Mesothelial cell of epicardium (in vitro differentiated cells): ENCODE measurements at regions not wholly inside any gene's neighbourhood (a gene's known extent, or its start where the extent isn't known, plus 50 kb on each side); places are given as distances from the start of the nearest gene placed in this dataset.

Source experiments
- DNase-seq, 2 experiments: peaks; one replicate each; pipeline ENCODE4 v3.0.0; 2021; ENCODE audit warnings: low spot score in 2 of 2; ENCODE audit not compliant: unreplicated experiment in 2 of 2
- H3K27ac Mint-ChIP-seq: 2 replicates; pipeline ENCODE4 v1.8.0; 2021; ENCODE audit warnings: mixed read lengths
- H3K27me3 Mint-ChIP-seq: 2 replicates; pipeline ENCODE4 v1.8.0; 2021; ENCODE audit warnings: low read depth, mixed read lengths
- H3K36me3 Mint-ChIP-seq: 2 replicates; pipeline ENCODE4 v1.8.0; 2021; ENCODE audit warnings: mixed read lengths
- H3K4me1 Mint-ChIP-seq: 2 replicates; pipeline ENCODE4 v1.8.0; 2021; ENCODE audit warnings: mixed read lengths
- H3K4me3 Mint-ChIP-seq: 2 replicates; pipeline ENCODE4 v1.8.0; 2021; ENCODE audit warnings: mild to moderate bottlenecking, moderate library complexity, mixed read lengths
- H3K9me3 Mint-ChIP-seq: 2 replicates; pipeline ENCODE4 v1.8.0; 2021; ENCODE audit warnings: mixed read lengths
- TF ChIP-seq, protein P1 (sequence below): fragments of 200-600 bp; sonication (generic); IDR thresholded peaks from one replicate; pipeline ENCODE4 v1.5.0; 2021; ENCODE audit warnings: antibody characterized with exemption; ENCODE audit not compliant: unreplicated experiment

DNA sequence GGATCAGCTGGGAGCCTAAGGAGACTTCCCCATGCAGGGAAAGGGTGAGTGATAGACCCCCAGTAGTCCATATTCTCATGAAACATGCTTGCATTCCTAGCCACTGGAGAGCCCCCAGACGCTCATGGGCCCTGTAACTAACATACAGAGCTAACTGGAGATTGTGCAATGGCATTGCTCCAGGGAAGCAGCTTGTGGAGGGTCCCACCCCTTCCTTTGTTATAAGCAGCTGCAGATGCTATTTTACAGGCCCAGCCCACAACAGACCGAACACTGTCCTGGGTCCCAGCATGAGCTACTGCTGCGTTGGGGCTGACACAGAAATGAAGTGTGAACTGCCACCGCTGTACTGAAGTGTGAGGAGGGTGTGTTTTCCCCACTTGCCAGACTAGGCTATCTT, 1465.7 kb upstream of the DIAPH2 start:
- DNase-seq: no peak
- no peaks in the 10 kb centered on the region for H3K9me3 Mint-ChIP-seq
- H3K36me3 Mint-ChIP-seq: no peaks in the 10 kb centered on the region
- H3K4me3 Mint-ChIP-seq: no peak overlapping the region
- no peak overlapping the region for H3K27ac Mint-ChIP-seq
- H3K4me1 Mint-ChIP-seq: no peaks in the 10 kb centered on the region
- H3K27me3 Mint-ChIP-seq: no peaks in the 10 kb centered on the region
- TF ChIP-seq, protein P1, sequence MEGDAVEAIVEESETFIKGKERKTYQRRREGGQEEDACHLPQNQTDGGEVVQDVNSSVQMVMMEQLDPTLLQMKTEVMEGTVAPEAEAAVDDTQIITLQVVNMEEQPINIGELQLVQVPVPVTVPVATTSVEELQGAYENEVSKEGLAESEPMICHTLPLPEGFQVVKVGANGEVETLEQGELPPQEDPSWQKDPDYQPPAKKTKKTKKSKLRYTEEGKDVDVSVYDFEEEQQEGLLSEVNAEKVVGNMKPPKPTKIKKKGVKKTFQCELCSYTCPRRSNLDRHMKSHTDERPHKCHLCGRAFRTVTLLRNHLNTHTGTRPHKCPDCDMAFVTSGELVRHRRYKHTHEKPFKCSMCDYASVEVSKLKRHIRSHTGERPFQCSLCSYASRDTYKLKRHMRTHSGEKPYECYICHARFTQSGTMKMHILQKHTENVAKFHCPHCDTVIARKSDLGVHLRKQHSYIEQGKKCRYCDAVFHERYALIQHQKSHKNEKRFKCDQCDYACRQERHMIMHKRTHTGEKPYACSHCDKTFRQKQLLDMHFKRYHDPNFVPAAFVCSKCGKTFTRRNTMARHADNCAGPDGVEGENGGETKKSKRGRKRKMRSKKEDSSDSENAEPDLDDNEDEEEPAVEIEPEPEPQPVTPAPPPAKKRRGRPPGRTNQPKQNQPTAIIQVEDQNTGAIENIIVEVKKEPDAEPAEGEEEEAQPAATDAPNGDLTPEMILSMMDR: no peak

GRCh38 chrX:95248386-95248785, 1436.3 kb upstream of the DIAPH2 start:
- TF ChIP-seq, protein P1: no peak
- Mint-ChIP-seq H3K27me3 (no peaks in the 10 kb centered on the region), H3K27ac (no peak overlapping the region), H3K4me1 (no peaks in the 10 kb centered on the region), H3K4me3 (no peak overlapping the region), H3K36me3 (no peaks in the 10 kb centered on the region), H3K9me3 (peaks cover 20% of the 10 kb centered on the region)
- DNase-seq: no peak

DNA sequence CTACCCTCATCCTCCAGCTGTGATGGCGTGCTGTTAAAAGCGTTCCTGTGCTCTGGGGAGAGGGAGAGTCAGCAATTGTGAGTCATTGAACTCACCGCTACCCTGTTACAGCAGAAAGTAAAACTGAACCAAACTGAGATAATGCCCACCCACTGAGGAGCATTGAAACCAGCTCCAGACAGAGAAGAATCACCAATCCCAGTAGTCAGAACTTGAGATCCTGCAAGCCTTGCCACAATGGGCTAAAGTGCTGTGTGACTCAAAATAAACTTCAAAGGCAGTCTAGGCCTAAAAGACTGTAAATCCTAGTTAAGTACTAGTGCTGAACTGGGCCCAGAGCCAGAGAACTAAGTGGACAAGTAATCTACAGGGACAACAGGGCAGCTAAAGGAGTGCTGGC, 1394.2 kb upstream of the DIAPH2 start:
- Mint-ChIP-seq H3K27me3 (no peaks in the 10 kb centered on the region), H3K9me3 (peaks cover 19% of the 10 kb centered on the region), H3K4me1 (no peaks in the 10 kb centered on the region), H3K4me3 (no peak overlapping the region), H3K27ac (no peak overlapping the region), H3K36me3 (no peaks in the 10 kb centered on the region)
- TF ChIP-seq, protein P1: no peak
- no peak for DNase-seq

DNA sequence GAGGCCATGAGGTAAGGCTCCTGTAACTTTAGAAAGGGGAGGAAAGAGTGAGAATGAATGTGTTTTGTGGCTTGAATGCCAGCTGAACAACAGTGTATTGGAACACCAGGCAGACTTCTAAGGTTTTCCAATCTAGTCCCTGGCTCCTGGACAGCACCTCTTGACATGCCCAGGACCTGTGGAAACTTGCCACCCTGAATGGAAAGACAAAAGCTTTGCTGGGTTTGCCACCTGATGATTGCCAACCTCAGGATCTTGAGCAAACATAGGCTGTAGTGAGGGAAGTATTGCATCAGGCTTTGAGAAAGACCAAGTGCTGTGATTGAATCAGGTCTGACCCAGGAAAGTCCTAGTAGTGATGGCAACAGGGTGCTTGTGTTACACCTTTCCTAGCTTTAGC, 1393.1 kb upstream of the DIAPH2 start:
- no peaks in the 10 kb centered on the region for H3K27me3 Mint-ChIP-seq
- TF ChIP-seq, protein P1: no peak
- H3K9me3 Mint-ChIP-seq: peaks cover 27% of the 10 kb centered on the region
- H3K4me3 Mint-ChIP-seq: no peak overlapping the region
- H3K4me1 Mint-ChIP-seq: no peaks in the 10 kb centered on the region
- no peak for DNase-seq
- H3K27ac Mint-ChIP-seq: no peak overlapping the region
- no peaks in the 10 kb centered on the region for H3K36me3 Mint-ChIP-seq

DNA sequence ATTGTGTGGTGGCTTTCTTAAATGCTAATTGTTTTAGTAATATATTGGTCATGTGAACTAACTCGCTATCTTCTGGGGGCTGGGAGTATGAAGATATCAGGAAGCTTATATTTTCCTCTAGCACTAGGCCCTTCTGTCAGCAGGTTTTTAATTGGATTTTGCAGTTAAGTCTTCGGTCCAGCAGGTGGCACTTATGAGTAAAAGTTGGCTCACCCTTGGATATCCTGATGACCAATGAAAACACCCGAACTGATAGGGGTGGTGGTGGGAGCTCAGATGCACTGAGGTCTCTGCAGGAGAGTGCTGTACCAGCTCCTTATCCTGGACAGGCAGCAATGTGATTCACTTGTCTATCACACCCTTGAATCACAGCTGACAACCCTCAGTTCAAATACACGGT, 1365.8 kb upstream of the DIAPH2 start:
- TF ChIP-seq, protein P1: peak; percentile 49
- H3K4me1 Mint-ChIP-seq: no peaks in the 10 kb centered on the region
- no peaks in the 10 kb centered on the region for H3K36me3 Mint-ChIP-seq
- H3K27ac Mint-ChIP-seq: no peak overlapping the region
- no peak overlapping the region for H3K4me3 Mint-ChIP-seq
- peaks cover 9% of the 10 kb centered on the region for H3K9me3 Mint-ChIP-seq
- H3K27me3 Mint-ChIP-seq: no peaks in the 10 kb centered on the region
- DNase-seq: no peak

- Mint-ChIP-seq H3K9me3 (peaks cover 16% of the 10 kb centered on the region), H3K27me3 (no peaks in the 10 kb centered on the region), H3K27ac (no peak overlapping the region), H3K36me3 (no peaks in the 10 kb centered on the region), H3K4me3 (no peak overlapping the region), H3K4me1 (no peaks in the 10 kb centered on the region)
- DNase-seq: no peak
- TF ChIP-seq, protein P1: no peak
These were observed 1359.5 kb upstream of the DIAPH2 start for GRCh38 chrX:95325185-95325584.
